ENCODE measurements at regions not wholly inside any gene's neighbourhood (a gene's known extent, or its start where the extent isn't known, plus 50 kb on each side); places are given as distances from the start of the nearest gene placed in this dataset.

- no peak for DNase-seq (ENCODE audit: low spot score)
Measured at GRCh38 chr5:76030343-76030742, 52.8 kb upstream of the SV2C start.

- no peak for DNase-seq (ENCODE audit: low spot score)
Measured at GRCh38 chr5:76029739-76030138, 53.4 kb upstream of the SV2C start.

- DNase-seq (ENCODE audit: low spot score), result no peak
Measured at GRCh38 chr5:76025790-76026189, 57.4 kb upstream of the SV2C start.

- DNase-seq (ENCODE audit: low spot score), result no peak
Measured at GRCh38 chr5:76025069-76025468, 58.1 kb upstream of the SV2C start.

- DNase-seq (ENCODE audit: low spot score), result no peak
Measured at GRCh38 chr5:76022611-76023010, 60.6 kb upstream of the SV2C start.

- DNase-seq (ENCODE audit: low spot score), result no peak
Measured at GRCh38 chr5:76021936-76022584, 61.1 kb upstream of the SV2C start.

- no peak for DNase-seq (ENCODE audit: low spot score)
Measured at GRCh38 chr5:76016258-76016657, 66.9 kb upstream of the SV2C start.

GRCh38 chr5:76014005-76014404, 69.2 kb upstream of the SV2C start:
- DNase-seq (ENCODE audit: low spot score), result no peak

- no peak for DNase-seq (ENCODE audit: low spot score)
Measured at GRCh38 chr5:76007904-76008303, 75.3 kb upstream of the SV2C start.

GRCh38 chr5:76000582-76000981, 82.6 kb upstream of the SV2C start:
- DNase-seq (ENCODE audit: low spot score), result no peak

GRCh38 chr5:75993643-75994520, 89.3 kb upstream of the SV2C start:
- no peak for DNase-seq (ENCODE audit: low spot score)

- DNase-seq (ENCODE audit: low spot score), result peak; percentile 11
Measured at GRCh38 chr5:75993183-75993582, 90.0 kb upstream of the SV2C start.

- no peak for DNase-seq (ENCODE audit: low spot score)
Measured at GRCh38 chr5:75992753-75993152, 90.4 kb upstream of the SV2C start.

GRCh38 chr5:75985077-75985476, 98.1 kb upstream of the SV2C start:
- DNase-seq (ENCODE audit: low spot score), result no peak

GRCh38 chr5:75975496-75975895, 107.7 kb upstream of the SV2C start:
- no peak for DNase-seq (ENCODE audit: low spot score)

GRCh38 chr5:75965292-75965691, 117.9 kb upstream of the SV2C start:
- no peak for DNase-seq (ENCODE audit: low spot score)

GRCh38 chr5:75964008-75964407, 119.2 kb upstream of the SV2C start:
- DNase-seq (ENCODE audit: low spot score), result peak; percentile 24

GRCh38 chr5:75963554-75963953, 119.6 kb upstream of the SV2C start:
- no peak for DNase-seq (ENCODE audit: low spot score)

- no peak for DNase-seq (ENCODE audit: low spot score)
Measured at GRCh38 chr5:75961818-75962217, 121.4 kb upstream of the SV2C start.

GRCh38 chr5:75960129-75960528, 123.1 kb upstream of the SV2C start:
- DNase-seq (ENCODE audit: low spot score), result no peak

- DNase-seq (ENCODE audit: low spot score), result no peak
Measured at GRCh38 chr5:75952963-75953362, 130.2 kb upstream of the SV2C start.

GRCh38 chr5:75952291-75952690, 130.9 kb upstream of the SV2C start:
- no peak for DNase-seq (ENCODE audit: low spot score)

- DNase-seq (ENCODE audit: low spot score), result no peak
Measured at GRCh38 chr5:75951716-75952115, 131.5 kb upstream of the SV2C start.

- no peak for DNase-seq (ENCODE audit: low spot score)
Measured at GRCh38 chr5:75951158-75951557, 132.0 kb upstream of the SV2C start.

Measured in germinal center (tissue), 1 donor.